ENCODE measurements at regions not wholly inside any gene's neighbourhood (a gene's known extent, or its start where the extent isn't known, plus 50 kb on each side); places are given as distances from the start of the nearest gene placed in this dataset.

- H3K4me3 ChIP-seq (ENCODE audit: low read depth, low read length): no peak overlapping the region
- no peak for TF ChIP-seq CTCF (IDR thresholded peaks at IDR 0.05; ENCODE audit: low read depth, low read length, missing control alignments)
- DNase-seq (ENCODE audit: low read depth): no peak
These were observed 78.1 kb upstream of the PJA2 start for GRCh38 chr5:109487753-109488420.

GRCh38 chr5:109486200-109486804, 76.5 kb upstream of the PJA2 start:
- no peak for TF ChIP-seq CTCF (IDR thresholded peaks at IDR 0.05; ENCODE audit: low read depth, low read length, missing control alignments)
- H3K4me3 ChIP-seq (ENCODE audit: low read depth, low read length): no peak overlapping the region
- no peak for DNase-seq (ENCODE audit: low read depth)

- no peak overlapping the region for H3K4me3 ChIP-seq (ENCODE audit: low read depth, low read length)
- no peak for DNase-seq (ENCODE audit: low read depth)
- no peak for TF ChIP-seq CTCF (IDR thresholded peaks at IDR 0.05; ENCODE audit: low read depth, low read length, missing control alignments)
These were observed 75.3 kb upstream of the PJA2 start for GRCh38 chr5:109485030-109485429.

GRCh38 chr5:109484597-109484996, 74.8 kb upstream of the PJA2 start:
- TF ChIP-seq CTCF (IDR thresholded peaks at IDR 0.05; ENCODE audit: low read depth, low read length, missing control alignments): no peak
- H3K4me3 ChIP-seq (ENCODE audit: low read depth, low read length): no peak overlapping the region
- DNase-seq (ENCODE audit: low read depth): no peak

GRCh38 chr5:109483395-109483971, 73.7 kb upstream of the PJA2 start:
- no peak overlapping the region for H3K4me3 ChIP-seq (ENCODE audit: low read depth, low read length)
- no peak for TF ChIP-seq CTCF (IDR thresholded peaks at IDR 0.05; ENCODE audit: low read depth, low read length, missing control alignments)

GRCh38 chr5:109482748-109483147, 73.0 kb upstream of the PJA2 start:
- H3K4me3 ChIP-seq (ENCODE audit: low read depth, low read length): no peak overlapping the region
- no peak for TF ChIP-seq CTCF (IDR thresholded peaks at IDR 0.05; ENCODE audit: low read depth, low read length, missing control alignments)
- DNase-seq (ENCODE audit: low read depth): no peak

More at GRCh38 chr5:109483395-109483971, 73.7 kb upstream of the PJA2 start:
- DNase-seq (ENCODE audit: low read depth): no peak

All from GM12864 (cell line).